ENCODE measurements at regions not wholly inside any gene's neighbourhood (a gene's known extent, or its start where the extent isn't known, plus 50 kb on each side); places are given as distances from the start of the nearest gene placed in this dataset.
A peak's percentile ranks its signal among the peaks of the same experiment; 100 is the strongest.

GRCh38 chr17:52306314-52306713, 147.8 kb upstream of the CA10 start:
- H3K4me1 Mint-ChIP-seq (ENCODE audit: low read depth): no peaks in the 10 kb centered on the region
- no peaks in the 10 kb centered on the region for H3K36me3 Mint-ChIP-seq (ENCODE audit: low read depth)
- H3K27me3 Mint-ChIP-seq (ENCODE audit: low read depth): no peaks in the 10 kb centered on the region
- H3K9me3 Mint-ChIP-seq (ENCODE audit: low read depth): peaks cover 5% of the 10 kb centered on the region
- TF ChIP-seq, protein P1, sequence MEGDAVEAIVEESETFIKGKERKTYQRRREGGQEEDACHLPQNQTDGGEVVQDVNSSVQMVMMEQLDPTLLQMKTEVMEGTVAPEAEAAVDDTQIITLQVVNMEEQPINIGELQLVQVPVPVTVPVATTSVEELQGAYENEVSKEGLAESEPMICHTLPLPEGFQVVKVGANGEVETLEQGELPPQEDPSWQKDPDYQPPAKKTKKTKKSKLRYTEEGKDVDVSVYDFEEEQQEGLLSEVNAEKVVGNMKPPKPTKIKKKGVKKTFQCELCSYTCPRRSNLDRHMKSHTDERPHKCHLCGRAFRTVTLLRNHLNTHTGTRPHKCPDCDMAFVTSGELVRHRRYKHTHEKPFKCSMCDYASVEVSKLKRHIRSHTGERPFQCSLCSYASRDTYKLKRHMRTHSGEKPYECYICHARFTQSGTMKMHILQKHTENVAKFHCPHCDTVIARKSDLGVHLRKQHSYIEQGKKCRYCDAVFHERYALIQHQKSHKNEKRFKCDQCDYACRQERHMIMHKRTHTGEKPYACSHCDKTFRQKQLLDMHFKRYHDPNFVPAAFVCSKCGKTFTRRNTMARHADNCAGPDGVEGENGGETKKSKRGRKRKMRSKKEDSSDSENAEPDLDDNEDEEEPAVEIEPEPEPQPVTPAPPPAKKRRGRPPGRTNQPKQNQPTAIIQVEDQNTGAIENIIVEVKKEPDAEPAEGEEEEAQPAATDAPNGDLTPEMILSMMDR (IDR thresholded peaks at IDR 0.05): no peak
- H3K27ac Mint-ChIP-seq (ENCODE audit: unreplicated experiment): no peak overlapping the region
- DNase-seq (ENCODE audit: low spot score): no peak
- no peak overlapping the region for H3K4me3 Mint-ChIP-seq (ENCODE audit: unreplicated experiment)

- no peaks in the 10 kb centered on the region for H3K4me1 Mint-ChIP-seq (ENCODE audit: low read depth)
- no peak overlapping the region for H3K4me3 Mint-ChIP-seq (ENCODE audit: unreplicated experiment)
- no peaks in the 10 kb centered on the region for H3K9me3 Mint-ChIP-seq (ENCODE audit: low read depth)
- no peak for DNase-seq (ENCODE audit: low spot score)
- TF ChIP-seq, protein P1 (IDR thresholded peaks at IDR 0.05): no peak
- H3K27ac Mint-ChIP-seq (ENCODE audit: unreplicated experiment): no peak overlapping the region
- no peaks in the 10 kb centered on the region for H3K27me3 Mint-ChIP-seq (ENCODE audit: low read depth)
- H3K36me3 Mint-ChIP-seq (ENCODE audit: low read depth): no peaks in the 10 kb centered on the region
Measured at GRCh38 chr17:52298881-52299280, 140.4 kb upstream of the CA10 start.

- no peaks in the 10 kb centered on the region for H3K4me1 Mint-ChIP-seq (ENCODE audit: low read depth)
- TF ChIP-seq, protein P1 (IDR thresholded peaks at IDR 0.05): peak; percentile 45
- H3K4me3 Mint-ChIP-seq (ENCODE audit: unreplicated experiment): no peak overlapping the region
- no peaks in the 10 kb centered on the region for H3K36me3 Mint-ChIP-seq (ENCODE audit: low read depth)
- no peak overlapping the region for H3K27ac Mint-ChIP-seq (ENCODE audit: unreplicated experiment)
- H3K9me3 Mint-ChIP-seq (ENCODE audit: low read depth): no peaks in the 10 kb centered on the region
- no peak for DNase-seq (ENCODE audit: low spot score)
- H3K27me3 Mint-ChIP-seq (ENCODE audit: low read depth): no peaks in the 10 kb centered on the region
Measured at GRCh38 chr17:52297230-52298010, 138.9 kb upstream of the CA10 start.

GRCh38 chr17:52294301-52294700, 135.8 kb upstream of the CA10 start:
- TF ChIP-seq, protein P1 (IDR thresholded peaks at IDR 0.05): no peak
- no peaks in the 10 kb centered on the region for H3K27me3 Mint-ChIP-seq (ENCODE audit: low read depth)
- DNase-seq (ENCODE audit: low spot score): no peak
- H3K9me3 Mint-ChIP-seq (ENCODE audit: low read depth): no peaks in the 10 kb centered on the region
- H3K27ac Mint-ChIP-seq (ENCODE audit: unreplicated experiment): no peak overlapping the region
- no peaks in the 10 kb centered on the region for H3K4me1 Mint-ChIP-seq (ENCODE audit: low read depth)
- H3K36me3 Mint-ChIP-seq (ENCODE audit: low read depth): no peaks in the 10 kb centered on the region
- H3K4me3 Mint-ChIP-seq (ENCODE audit: unreplicated experiment): no peak overlapping the region

- Mint-ChIP-seq H3K4me1 (ENCODE audit: low read depth) (no peaks in the 10 kb centered on the region), H3K4me3 (ENCODE audit: unreplicated experiment) (no peak overlapping the region), H3K9me3 (ENCODE audit: low read depth) (peaks cover 11% of the 10 kb centered on the region), H3K27ac (ENCODE audit: unreplicated experiment) (no peak overlapping the region), H3K27me3 (ENCODE audit: low read depth) (no peaks in the 10 kb centered on the region), H3K36me3 (ENCODE audit: low read depth) (no peaks in the 10 kb centered on the region)
- no peak for DNase-seq (ENCODE audit: low spot score)
- TF ChIP-seq, protein P1 (IDR thresholded peaks at IDR 0.05): no peak
Measured at GRCh38 chr17:52287611-52288010, 129.1 kb upstream of the CA10 start.

Measured in chondrocyte (in vitro differentiated cells).